CD4-positive, alpha-beta T cell (primary cell): ENCODE measurements at regions not wholly inside any gene's neighbourhood (a gene's known extent, or its start where the extent isn't known, plus 50 kb on each side); places are given as distances from the start of the nearest gene placed in this dataset.

Experiments used
- ATAC-seq: fragments of 200-7000 bp; cut with Tn5 transposase; one replicate; pipeline ENCODE4 v1.10.0; 2022; ENCODE audit warnings: mild to moderate bottlenecking; ENCODE audit not compliant: poor library complexity
- CTCF ChIA-PET: fragments of 350-600 bp; sonication (Branson Sonifier 250); formaldehyde crosslinking; loops from one replicate; lab custom pipeline; 2021; ENCODE audit warnings: antibody characterized with exemption, inconsistent platforms; lab: Charles Lee
- POLR2A ChIA-PET: fragments of 350-600 bp; sonication (Branson Sonifier 250); formaldehyde crosslinking; loops from one replicate; lab custom pipeline; 2021; ENCODE audit warnings: antibody characterized with exemption, inconsistent platforms; lab: Charles Lee
- DNase-seq, 14 experiments: peaks; one replicate each; pipeline ENCODE4 v3.0.0-alpha.2; 2013 to 2020; ENCODE audit warnings: mixed read lengths in 2 of 14
- H3K27ac ChIP-seq, 2 donors: one replicate each; pipeline versions ENCODE4 v1.5.1 to v1.7.0; 2013; ENCODE audit warnings: low read length in 2 of 2, low read depth in 1 of 2, mild to moderate bottlenecking in 1 of 2
- H3K27me3 ChIP-seq, 2 experiments: 1 replicate in 1 of 2; 2 replicates in 1 of 2; pipeline versions ENCODE4 v1.6.1 to v1.7.0; 2013; ENCODE audit warnings: low read length in 2 of 2, control low read depth in 1 of 2, mild to moderate bottlenecking in 1 of 2, moderate library complexity in 1 of 2; ENCODE audit not compliant: insufficient read depth in 2 of 2, control insufficient read depth in 1 of 2
- H3K36me3 ChIP-seq: one replicate; pipeline ENCODE4 v1.6.1; 2013; ENCODE audit warnings: low read length, control low read depth; ENCODE audit not compliant: insufficient read depth
- H3K4me1 ChIP-seq: one replicate; pipeline ENCODE4 v1.6.1; 2013; ENCODE audit warnings: low read length, control low read depth; ENCODE audit not compliant: insufficient read depth
- H3K4me3 ChIP-seq: one replicate; pipeline ENCODE4 v1.5.1; 2013; ENCODE audit warnings: mild to moderate bottlenecking, low read length, moderate library complexity
- H3K9me3 ChIP-seq, 2 experiments: 1 replicate in 1 of 2; 2 replicates in 1 of 2; pipeline versions ENCODE4 v1.6.1 to v1.7.0; 2013; ENCODE audit warnings: low read length in 2 of 2, mild to moderate bottlenecking in 2 of 2, control low read depth in 1 of 2, moderate library complexity in 1 of 2; ENCODE audit not compliant: control insufficient read depth in 1 of 2, insufficient read depth in 1 of 2
- H3K27ac Mint-ChIP-seq: one replicate; pipeline ENCODE4 v1.8.0; 2020; ENCODE audit warnings: mixed read lengths
- H3K27me3 Mint-ChIP-seq: one replicate; pipeline ENCODE4 v1.8.0; 2021; ENCODE audit warnings: mixed read lengths
- H3K36me3 Mint-ChIP-seq: one replicate; pipeline ENCODE4 v1.8.0; 2021; ENCODE audit warnings: low read depth, mixed read lengths
- H3K4me1 Mint-ChIP-seq: one replicate; pipeline ENCODE4 v1.8.0; 2021; ENCODE audit warnings: low read depth, mixed read lengths
- H3K4me3 Mint-ChIP-seq: one replicate; pipeline ENCODE4 v1.8.0; 2020; ENCODE audit warnings: mild to moderate bottlenecking, mixed read lengths
- H3K9me3 Mint-ChIP-seq: one replicate; pipeline ENCODE4 v1.8.0; 2020; ENCODE audit warnings: mixed read lengths
- CTCF ChIP-seq: fragments of 200-600 bp; IDR thresholded peaks from one replicate; pipeline ENCODE4 v1.8.0; 2022; ENCODE audit warnings: antibody characterized with exemption, mild to moderate bottlenecking
- intact Hi-C, 2 experiments: fragments of 100-400 bp; cut with DNase I in 1 of 2; cut with micrococcal nuclease in 1 of 2; formaldehyde crosslinking; loops; one replicate each; pipeline versions ENCODE4 v1.15.1 to v1.9.0; 2023 to 2025; cut with DNase I, micrococcal nuclease

- no peak for TF ChIP-seq CTCF
- no peak overlapping the region for H3K27ac Mint-ChIP-seq
- ATAC-seq (no peak), DNase-seq (no peak)
- H3K36me3 Mint-ChIP-seq: no peaks in the 10 kb centered on the region
- Histone ChIP-seq H3K9me3 (no peaks in the 10 kb centered on the region), H3K27ac (no peak overlapping the region), H3K27me3 (no peaks in the 10 kb centered on the region), H3K36me3 (no peaks in the 10 kb centered on the region), H3K4me3 (no peak overlapping the region), H3K4me1 (no peaks in the 10 kb centered on the region)
- CTCF ChIA-PET: no interaction called here
- POLR2A ChIA-PET: no interaction called here
- H3K9me3 Mint-ChIP-seq: peaks cover 18% of the 10 kb centered on the region
- no peak overlapping the region for H3K4me3 Mint-ChIP-seq
- intact Hi-C loops: no loop called here
- H3K4me1 Mint-ChIP-seq: no peaks in the 10 kb centered on the region
- no peaks in the 10 kb centered on the region for H3K27me3 Mint-ChIP-seq
Observed at GRCh38 chr18:42670860-42671259, 444.6 kb downstream of the RIT2 start.

GRCh38 chr18:42675810-42676209 is 439.7 kb downstream of the RIT2 start:
- ChIA-PET POLR2A (no interaction called here), CTCF (no interaction called here)
- Histone ChIP-seq H3K27me3 (no peaks in the 10 kb centered on the region), H3K9me3 (no peaks in the 10 kb centered on the region), H3K36me3 (no peaks in the 10 kb centered on the region), H3K4me3 (no peak overlapping the region), H3K4me1 (no peaks in the 10 kb centered on the region), H3K27ac (no peak overlapping the region)
- peaks cover 5% of the 10 kb centered on the region for H3K9me3 Mint-ChIP-seq
- no peaks in the 10 kb centered on the region for H3K4me1 Mint-ChIP-seq
- H3K27ac Mint-ChIP-seq: no peak overlapping the region
- no peak for TF ChIP-seq CTCF
- H3K36me3 Mint-ChIP-seq: no peaks in the 10 kb centered on the region
- ATAC-seq: no peak
- no peaks in the 10 kb centered on the region for H3K27me3 Mint-ChIP-seq
- no peak overlapping the region for H3K4me3 Mint-ChIP-seq
- intact Hi-C loops: no loop called here
- no peak for DNase-seq

GRCh38 chr18:42683094-42683493 is 432.4 kb downstream of the RIT2 start:
- no peaks in the 10 kb centered on the region for H3K36me3 ChIP-seq
- no peaks in the 10 kb centered on the region for H3K4me1 Mint-ChIP-seq
- H3K4me3 ChIP-seq: no peak overlapping the region
- H3K27ac ChIP-seq: no peak overlapping the region
- DNase-seq: no peak
- ATAC-seq: no peak
- H3K4me1 ChIP-seq: no peaks in the 10 kb centered on the region
- ChIA-PET POLR2A (no interaction called here), CTCF (no interaction called here)
- no peak for TF ChIP-seq CTCF
- H3K36me3 Mint-ChIP-seq: no peaks in the 10 kb centered on the region
- H3K9me3 Mint-ChIP-seq: peaks cover 25% of the 10 kb centered on the region
- intact Hi-C loops: no loop called here
- H3K27me3 ChIP-seq: no peaks in the 10 kb centered on the region
- H3K4me3 Mint-ChIP-seq: no peak overlapping the region
- H3K9me3 ChIP-seq: peaks cover 4 to 12% of the 10 kb centered on the region in 2 experiments
- H3K27me3 Mint-ChIP-seq: no peaks in the 10 kb centered on the region
- H3K27ac Mint-ChIP-seq: no peak overlapping the region
